Superior temporal gyrus (tissue), 1 donor: ENCODE measurements at regions not wholly inside any gene's neighbourhood (a gene's known extent, or its start where the extent isn't known, plus 50 kb on each side); places are given as distances from the start of the nearest gene placed in this dataset.
"Not testable (repeated sequence)": the region's sequence is repeated elsewhere in the genome, so short reads cannot be mapped to it uniquely, and the experiment has no call there.

Source experiments
- DNase-seq: peaks from one replicate; pipeline ENCODE4 v3.0.0-alpha.2; 2016; ENCODE audit errors: extremely low spot score

DNA sequence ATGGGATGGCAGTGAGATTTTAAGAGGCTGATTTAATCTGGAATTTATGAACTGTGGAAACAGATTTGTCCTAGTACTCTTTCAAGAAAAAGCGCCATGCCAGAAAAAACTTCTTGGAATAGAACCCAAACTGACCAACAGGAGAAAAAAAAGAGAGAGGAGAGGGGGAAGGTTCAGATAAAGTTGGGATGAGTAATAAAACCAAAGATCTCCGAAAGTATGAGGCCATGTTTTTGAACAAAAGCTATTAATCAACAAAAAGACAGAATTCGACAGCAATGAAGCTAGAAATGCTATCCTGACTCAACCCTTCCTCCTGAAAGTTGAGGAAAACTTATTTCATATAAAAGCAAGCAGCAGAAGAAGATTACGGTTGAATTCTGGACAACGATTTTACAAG, 135.5 kb downstream of the CEMIP2 start:
- no peak for DNase-seq

DNA sequence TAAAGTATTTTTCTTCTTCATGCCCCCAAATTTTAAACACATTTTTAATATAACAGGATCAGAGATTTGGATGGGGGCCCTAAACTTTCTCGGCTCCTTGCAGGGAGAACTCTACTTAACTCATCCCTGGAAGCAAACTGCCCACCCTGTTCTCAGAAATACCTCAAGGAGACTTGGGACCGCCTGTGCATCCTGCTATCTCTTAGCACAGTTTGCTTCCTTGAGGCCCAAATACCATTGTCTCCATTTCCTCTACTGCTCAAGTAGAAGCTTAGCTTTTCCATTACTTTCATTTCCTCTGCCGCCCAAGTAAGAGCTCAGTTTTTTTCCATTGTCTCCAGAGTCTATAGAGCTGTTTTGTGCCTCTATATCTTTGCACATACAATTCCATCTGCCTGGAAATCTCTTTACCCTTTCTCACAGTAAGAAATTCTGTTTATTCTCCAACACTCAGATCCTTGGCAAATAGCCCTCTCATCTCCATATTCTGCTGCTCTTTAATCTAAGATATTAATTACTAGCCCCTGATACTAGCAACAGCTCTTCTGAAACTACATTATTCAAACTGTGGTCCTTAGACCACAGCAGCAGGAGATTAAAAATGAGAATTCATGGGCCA, 137.8 kb downstream of the CEMIP2 start:
- DNase-seq = no peak

DNA sequence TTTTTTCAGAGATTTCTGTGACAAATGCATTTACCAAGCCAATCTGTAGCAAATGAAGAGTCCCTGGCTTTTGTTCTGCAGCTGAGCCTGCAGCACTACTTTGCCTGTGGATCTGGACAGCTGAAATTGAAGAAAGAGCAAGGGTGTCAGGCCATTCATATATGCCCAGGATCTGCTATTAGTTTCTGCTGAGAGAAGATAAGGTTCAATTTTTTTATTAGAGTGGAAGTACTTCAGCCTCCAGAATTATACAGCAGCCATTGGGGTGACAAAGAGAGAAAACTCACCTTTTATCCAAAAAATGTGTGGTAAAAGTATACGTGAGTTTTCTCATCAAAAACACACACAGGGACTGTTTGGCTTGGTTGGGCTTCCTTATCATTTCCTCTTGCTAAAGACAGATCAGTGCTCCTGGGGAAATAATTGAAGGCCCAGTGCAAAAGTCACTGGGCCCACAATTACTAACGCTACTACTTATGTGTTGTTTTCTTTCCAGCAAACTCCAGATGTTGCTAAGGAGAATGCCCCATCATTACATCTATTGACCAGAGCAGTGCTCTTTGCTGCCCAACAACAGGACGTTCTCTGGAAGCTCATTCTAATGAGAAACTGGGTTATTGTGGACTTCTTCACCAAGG, 138.6 kb downstream of the CEMIP2 start:
- no peak for DNase-seq

DNA sequence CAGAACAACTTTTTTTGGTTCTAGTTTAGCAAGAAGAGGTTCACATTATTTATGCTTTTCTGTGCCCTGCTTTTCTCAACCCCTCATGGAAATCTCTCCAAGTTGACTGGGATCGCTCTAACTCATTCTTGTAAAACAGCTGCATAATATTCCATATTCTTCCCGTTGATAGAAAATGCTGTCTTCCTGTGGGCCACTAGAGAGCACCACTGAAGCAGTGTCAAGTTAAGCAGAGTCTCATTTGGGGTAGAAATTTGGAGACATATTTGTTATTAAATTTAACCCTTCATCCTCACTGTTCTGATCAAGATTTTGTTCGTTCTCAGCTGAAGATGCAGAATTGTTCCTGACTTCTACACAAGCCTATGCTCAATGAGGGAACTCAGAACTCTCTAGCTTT, 140.1 kb downstream of the CEMIP2 start:
- no peak for DNase-seq

DNA sequence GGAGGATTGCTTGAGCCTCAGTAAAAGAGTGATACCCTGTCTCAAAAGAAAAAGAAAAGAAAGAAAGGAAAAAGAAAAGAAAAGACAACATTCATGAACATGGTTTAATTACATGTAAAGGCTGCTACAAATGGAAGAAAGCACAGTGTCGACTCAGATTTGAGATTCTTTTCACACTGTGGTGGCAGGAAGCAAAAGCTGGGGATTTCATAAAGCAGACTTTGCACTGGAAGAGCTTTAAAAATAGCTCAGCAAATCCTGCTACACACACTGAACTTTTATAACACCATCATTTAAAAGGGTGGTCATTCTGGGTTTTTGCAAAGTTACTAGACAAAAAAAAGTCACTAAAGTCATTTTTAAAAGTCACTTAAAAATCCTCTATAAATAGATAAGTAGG, 140.8 kb downstream of the CEMIP2 start:
- no peak for DNase-seq

DNA sequence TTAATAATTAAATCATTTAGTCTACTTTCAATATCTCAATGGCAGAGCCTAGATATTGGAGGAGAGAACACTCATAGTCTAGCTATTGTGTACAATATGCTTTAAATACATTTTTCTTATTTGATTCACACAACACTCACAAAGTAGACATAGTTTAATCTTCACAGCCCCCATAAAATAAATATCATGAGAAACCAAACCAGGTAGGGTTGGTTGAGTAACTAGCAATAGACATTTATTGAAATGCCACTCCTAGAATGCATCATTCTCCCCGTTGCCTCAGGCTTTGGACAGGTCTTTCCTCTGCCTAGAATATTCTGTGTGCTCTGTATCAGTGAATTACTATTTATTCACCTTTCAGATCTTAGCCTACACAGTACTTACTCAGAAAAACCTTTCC, 141.9 kb downstream of the CEMIP2 start:
- no peak for DNase-seq

DNA sequence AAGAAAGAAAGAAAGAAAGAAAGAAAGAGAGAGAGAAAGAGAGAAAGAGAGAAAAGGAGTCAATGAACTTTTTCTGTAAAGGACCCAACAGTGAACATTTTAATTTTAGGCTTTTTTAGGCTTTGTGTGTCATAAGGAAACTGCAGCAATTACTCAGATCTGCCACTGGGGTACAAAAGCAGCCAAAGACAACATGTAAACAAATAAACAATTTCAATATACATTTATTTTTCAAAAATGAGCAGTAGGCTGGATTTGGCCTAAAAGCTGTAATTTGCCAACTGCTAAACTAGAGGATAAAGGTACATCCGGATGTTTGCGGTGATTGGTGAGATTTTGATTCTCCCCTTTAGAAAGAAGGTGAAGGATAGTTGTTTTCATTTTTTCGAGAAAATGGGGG, 143.6 kb downstream of the CEMIP2 start:
- no peak for DNase-seq

DNA sequence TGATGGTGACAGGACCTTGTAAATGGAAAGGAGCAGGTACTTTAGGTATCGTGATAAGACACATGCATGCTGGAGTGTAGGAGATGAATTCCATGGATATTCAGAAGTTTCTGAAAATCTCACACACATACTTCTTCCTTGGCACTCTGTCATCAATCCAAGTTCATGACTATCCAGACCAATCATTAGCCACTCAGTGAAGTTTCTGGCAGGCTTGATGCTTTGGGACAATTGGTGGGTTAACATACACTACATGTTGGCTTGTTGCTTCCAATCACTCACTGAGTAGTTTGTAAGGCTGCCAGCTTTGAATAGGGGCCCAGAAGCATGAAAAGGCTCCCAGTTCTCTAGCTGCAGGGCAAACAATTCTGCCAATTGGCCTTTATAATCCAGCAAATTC, 147.6 kb downstream of the CEMIP2 start:
- peak; percentile 74 for DNase-seq

DNA sequence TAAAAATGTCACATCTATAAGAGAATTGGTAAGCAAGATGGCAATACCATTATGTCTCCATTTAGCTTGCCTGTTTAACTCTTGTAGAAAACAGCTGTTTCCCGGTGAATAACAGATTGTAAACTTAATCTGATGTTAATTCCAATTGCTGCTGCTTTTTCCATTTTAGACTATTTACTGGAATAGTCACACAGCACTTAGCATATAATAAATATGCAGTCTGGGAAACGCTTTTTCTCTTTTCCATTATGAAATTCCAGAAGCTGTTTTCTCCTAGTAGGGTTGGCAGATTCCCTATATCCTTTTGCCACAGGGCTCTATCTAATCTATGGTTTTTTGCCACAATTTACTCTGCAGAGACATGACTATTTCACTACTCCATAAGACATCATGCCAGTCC, 148.0 kb downstream of the CEMIP2 start:
- no peak for DNase-seq

DNA sequence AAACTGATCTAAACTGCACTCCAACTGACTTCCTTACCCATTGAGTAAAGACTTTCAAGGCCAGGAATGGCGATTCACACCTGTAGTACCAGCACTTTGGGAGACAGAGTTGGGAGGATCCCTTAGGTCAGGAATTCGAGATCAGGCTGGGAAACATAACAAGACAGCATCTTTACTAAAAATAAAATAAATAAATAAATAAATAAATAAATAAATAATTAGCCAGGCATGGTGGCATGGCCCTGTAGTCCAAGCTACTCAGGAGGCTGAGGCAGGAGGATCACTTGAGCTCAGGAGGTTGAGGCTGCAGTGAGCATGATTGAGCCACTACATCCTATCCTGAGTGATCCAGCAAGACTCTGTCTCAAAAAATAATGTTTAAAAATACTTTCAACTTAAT, 148.4 kb downstream of the CEMIP2 start:
- no peak for DNase-seq

DNA sequence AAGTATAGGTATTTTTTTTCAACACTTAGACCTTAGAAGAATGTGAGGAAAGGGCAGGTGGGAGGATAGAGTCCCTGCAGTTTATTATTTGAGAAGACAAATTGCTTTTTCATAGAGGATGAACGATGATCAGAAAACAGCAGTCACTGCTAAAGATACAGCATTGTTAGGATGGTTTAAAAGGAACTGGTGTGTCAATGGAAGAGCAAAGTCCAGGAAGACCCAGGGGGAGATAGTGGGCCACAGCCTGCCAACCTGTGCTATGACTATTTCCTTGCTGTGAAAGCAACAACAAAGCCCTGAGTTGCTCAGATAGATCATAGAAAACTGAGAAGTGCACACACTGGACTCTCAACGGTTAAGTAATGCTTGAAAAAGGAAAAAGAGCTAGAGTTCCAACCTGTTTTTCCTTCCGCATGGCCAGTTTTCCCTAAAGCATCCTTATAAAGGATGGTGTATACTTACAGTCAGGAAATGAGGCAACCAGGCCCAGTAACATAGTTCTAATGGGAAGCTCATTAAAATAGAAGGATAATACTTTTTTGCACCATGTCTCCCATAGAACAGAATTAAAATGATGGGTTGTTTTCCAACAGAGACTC, 153.8 kb downstream of the CEMIP2 start:
- no peak for DNase-seq

DNA sequence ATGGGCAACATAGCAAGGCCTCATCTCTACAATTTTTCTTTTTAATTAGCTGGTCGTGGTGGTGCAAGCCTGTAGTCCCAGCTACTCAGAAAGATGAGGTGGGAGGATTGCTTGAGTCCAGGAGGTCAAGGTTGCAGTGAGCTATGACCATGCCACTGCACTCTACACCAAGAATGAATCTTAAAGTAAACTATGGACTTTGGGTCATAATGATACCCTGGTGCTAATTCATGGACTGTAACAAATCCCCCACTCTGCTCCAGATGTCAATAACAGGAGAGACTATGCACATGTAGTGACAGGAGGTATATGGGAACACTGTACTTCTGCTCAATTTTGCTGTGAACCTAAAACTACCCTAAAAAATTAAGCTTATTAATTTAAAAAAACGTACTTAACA, 155.4 kb downstream of the CEMIP2 start:
- no peak for DNase-seq

DNA sequence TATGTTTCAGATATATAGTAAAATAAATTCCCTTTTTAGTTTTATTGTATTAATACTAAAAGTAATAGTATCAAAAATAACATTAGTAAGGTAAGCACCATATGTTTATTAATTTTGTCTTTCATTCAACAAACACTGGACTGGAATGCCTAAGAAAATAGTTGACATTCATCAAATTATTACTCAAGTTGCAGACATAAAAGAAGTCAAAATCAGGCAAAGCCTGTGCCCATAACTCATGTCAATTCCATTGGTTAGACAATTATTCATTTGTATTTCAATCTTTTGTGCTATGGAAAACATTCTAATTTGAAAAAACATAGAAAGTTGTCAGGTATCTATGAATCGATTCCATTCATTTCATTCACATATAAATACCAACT, 158.9 kb downstream of the CEMIP2 start:
- DNase-seq = no peak

DNA sequence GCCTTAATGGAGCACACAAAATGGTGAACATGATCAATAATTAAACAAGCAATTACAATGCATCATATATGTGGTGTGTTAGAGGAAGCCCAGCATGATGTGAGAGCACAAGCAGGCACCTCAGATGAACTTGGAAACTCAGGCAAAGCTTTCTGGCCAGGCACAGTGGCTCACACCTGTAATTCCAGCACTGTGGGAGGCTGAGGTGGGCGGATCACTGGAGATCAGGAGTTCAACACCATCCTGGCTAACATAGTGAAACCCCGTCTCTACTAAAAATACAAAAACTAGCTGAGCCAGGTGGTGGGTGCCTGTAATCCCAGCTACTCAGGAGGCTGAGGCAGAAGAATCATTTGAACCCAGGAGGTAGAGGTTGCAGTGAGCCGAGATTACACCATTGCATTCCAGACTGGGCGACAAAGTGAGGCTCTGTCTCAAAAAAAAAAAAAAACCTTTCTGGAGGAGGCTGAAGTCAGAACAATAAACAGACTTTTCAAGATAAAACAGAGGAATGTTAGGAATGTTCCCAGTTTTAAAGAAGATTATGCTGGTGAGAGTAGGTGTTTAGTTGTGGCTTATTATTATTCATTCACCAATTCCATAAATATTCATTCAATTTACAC, 159.4 kb downstream of the CEMIP2 start:
- DNase-seq = no peak

DNA sequence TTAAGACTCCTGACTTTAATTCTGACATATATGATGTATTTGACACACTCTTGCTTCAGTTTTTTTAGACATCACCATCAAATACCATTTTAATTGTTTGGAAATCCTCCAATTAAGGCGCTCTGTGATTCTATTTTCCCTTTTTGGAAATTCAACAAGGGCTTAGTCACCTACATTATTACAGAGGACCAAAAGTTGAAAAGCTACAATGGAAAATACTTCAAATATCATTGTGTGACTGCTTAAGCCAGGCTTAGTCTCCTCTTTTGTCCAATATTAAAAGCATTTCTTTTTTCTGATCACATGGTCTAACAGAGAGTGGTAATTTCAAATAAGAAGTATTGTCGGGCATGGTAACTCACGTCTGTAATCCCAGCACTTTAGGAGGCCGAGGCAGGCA, 160.3 kb downstream of the CEMIP2 start:
- no peak for DNase-seq

DNA sequence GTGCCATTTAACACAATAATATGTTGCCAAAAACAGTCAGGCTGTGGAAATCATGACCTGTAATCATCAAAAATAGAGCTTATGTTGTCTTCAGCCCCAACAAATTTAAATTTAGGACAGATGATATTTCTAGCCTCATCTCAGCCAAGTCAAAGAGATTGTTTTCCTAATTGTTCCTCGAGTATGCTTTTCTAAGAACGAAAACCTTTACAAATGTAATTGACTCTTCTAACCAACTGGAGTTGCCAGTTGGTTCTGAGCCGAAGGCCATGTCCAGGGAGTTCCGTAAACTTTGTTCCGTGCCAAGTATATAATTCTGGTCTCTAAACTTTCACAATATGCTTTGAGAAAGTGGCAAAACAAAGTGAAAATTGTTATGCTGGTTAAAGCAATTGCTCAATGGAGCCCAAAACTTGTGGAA, 160.8 kb downstream of the CEMIP2 start:
- no peak for DNase-seq

DNA sequence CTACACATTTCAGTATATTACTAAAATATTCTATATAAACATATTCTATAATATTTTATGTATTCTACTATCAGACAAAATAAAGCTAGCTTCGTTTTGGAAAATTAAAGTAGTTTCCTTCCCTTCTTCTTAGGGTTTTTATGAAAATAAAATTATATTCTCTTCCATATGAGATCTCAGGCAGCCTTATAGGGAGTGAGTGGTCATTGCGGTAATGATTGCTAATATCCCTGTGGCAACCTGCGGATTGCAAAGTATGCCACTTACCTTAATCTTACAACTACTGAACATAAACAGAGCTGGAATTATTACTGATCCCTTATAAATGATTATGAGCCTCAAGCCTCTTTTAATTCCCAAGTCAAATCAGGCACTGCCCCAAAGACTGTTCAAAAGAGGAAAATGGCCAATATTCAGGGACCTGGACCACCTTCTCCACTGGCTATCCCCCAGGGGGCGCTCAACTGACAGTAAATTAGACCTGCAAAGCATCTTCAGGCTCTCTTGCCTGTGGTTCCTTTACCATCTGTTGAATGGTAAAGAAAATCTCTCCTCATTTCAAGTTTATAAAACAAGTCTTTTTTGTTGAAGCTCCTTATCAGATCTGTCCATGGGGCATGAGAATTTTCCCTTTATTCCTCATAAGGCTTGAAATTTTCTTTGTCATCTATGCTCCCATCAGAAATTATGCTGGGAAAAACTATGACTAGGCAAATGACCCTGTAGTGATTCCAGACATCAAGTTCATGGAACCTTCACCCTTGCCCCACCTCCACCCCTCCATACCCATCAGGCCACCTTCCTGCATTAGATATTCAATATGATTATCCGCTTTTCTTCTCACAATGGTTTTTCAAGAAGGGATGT, 163.9 kb downstream of the CEMIP2 start:
- peak; percentile 81 for DNase-seq

DNA sequence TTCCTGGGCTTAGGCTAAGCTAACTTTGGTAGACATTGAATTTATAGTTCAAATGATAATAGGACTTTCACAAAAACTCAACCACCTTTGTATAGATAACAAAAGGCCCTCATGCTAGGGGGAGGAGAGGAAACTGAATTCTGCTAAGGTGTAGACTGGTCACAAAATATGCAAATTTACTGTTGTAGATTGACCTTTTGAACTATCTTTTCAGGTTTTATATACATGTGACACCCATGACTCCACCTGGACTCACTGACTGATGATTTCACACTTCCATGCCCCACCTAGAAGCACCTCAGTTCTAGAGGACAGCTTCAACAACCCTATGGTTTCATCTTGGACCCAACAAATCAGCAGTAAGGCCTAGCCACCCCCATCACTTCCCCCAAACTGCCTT, 165.7 kb downstream of the CEMIP2 start:
- DNase-seq = no peak

DNA sequence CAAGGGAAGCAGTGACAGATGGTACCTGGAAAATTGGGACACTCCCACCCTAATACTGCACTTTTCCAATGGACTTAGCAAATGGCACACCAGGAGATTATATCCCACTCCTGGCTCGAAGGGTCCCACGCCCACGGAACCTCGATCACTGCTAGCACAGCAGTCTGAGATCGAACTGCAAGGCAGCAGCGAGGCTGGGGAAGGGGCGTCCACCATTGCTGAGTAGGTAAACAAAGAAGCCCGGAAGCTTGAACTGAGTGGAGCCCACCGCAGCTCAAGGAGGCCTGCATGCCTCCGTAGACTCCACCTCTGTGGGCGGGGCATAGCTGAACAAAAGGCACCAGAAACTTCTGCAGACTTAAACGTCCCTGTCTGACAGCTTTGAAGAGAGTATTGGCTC, 172.6 kb downstream of the CEMIP2 start:
- DNase-seq = not testable (repeated sequence)

DNA sequence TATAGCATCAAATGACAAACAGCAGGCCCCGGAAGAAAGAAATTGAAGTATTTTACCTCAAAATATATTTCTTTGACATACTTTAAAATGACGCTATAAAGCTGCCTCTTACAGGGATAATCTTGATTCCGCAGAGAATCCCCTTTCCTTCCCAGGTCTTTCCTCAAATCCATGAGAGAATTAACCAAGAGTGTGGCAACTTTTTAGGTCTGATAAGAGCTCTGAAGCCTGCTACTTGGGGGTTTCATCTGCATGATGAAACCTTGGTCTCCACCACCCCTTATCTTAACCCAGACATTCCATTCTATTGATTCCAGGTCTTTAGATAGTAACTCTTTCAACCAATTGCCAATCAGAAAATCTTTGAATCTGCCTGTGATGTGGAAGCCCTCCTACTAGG, 173.8 kb downstream of the CEMIP2 start:
- DNase-seq = no peak

DNA sequence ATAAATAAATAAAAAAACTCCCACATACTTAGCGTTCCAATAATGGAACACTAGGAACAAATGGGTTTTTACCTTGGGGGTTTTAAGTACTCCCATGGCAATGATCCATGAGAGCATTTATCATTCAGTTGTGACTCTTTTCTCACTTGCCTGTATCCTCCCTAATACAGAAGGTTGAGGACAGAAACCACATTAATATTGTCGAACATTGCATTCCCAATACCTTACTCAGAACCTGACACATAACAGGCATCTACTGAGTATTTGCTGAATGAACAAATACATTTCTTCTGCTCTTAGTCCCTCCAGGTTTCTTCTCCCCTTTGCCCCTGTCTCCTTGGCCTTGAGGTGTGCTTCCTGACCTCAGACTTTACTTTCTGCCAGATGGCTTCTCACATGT, 175.9 kb downstream of the CEMIP2 start:
- DNase-seq = no peak

DNA sequence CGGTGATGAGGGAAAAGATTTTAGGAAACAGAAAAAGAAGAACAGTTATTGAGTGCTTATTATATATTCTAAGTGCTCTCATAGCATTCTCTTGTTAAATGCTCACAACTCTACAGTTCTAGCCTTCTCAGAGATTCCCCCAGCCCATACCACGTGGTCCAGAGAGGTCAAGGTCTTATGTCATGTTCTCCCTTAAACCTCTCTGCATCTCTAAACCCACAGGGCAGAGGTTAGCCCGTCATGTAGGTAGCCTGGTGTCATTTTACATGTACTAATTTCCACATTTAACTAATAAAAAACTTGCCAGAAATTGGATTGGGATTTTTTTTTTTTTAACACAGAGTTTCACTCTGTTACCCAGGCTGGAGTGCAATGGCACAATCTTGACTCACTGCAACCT, 178.0 kb downstream of the CEMIP2 start:
- no peak for DNase-seq
